Body of pancreas (tissue), 4 donors: ENCODE measurements at regions not wholly inside any gene's neighbourhood (a gene's known extent, or its start where the extent isn't known, plus 50 kb on each side); places are given as distances from the start of the nearest gene placed in this dataset.

Experiments
- ATAC-seq: fragments of 150-250 bp; one replicate; pipeline ENCODE4 v1.9.1; 2016
- DNase-seq, 4 donors: peaks; one replicate each; pipeline ENCODE4 v3.0.0-alpha.2; 2019
- H3K27ac ChIP-seq, 4 donors: fragments of 200-600 bp; sonication (generic); 1 replicate in 3 of 4; 2 replicates in 1 of 4; pipeline versions ENCODE4 v1.5.1 to v1.6.1; 2016 to 2019; ENCODE audit warnings: mild to moderate bottlenecking in 1 of 4, mixed read lengths in 1 of 4, moderate library complexity in 1 of 4
- H3K27me3 ChIP-seq, 2 donors: fragments of 200-600 bp; sonication (generic); one replicate each; pipeline ENCODE4 v1.6.0; 2016; ENCODE audit warnings: mild to moderate bottlenecking in 1 of 2
- H3K36me3 ChIP-seq, 2 donors: fragments of 200-600 bp; sonication (generic); replicated peaks in 1 of 2; 2 replicates each; pipeline ENCODE4 v1.5.1; 2016; ENCODE audit warnings: low read depth in 2 of 2; ENCODE audit not compliant: insufficient read depth in 1 of 2
- H3K4me1 ChIP-seq: fragments of 200-600 bp; sonication (generic); one replicate; pipeline ENCODE4 v1.6.0; 2016
- H3K4me3 ChIP-seq, 2 donors: fragments of 200-600 bp; sonication (generic); 1 replicate in 1 of 2; 2 replicates in 1 of 2; pipeline ENCODE4 v1.5.1; 2016 to 2019
- H3K9me3 ChIP-seq, 3 donors: fragments of 200-600 bp; sonication (generic); 1 replicate in 2 of 3; 2 replicates in 1 of 3; pipeline ENCODE4 v1.5.1; 2016
- CTCF ChIP-seq, 7 experiments: fragments of 450-650 bp in 4 of 7; fragments of 200-600 bp in 3 of 7; sonication (generic) in 3 of 7; IDR thresholded peaks; one replicate each; pipeline ENCODE4 v1.5.1; 2016 to 2019; ENCODE audit warnings: antibody characterized with exemption in 7 of 7
- POLR2A ChIP-seq, 3 donors: fragments of 450-650 bp; IDR thresholded peaks; one replicate each; pipeline ENCODE4 v1.6.1; 2016; ENCODE audit warnings: antibody characterized with exemption in 3 of 3, mild to moderate bottlenecking in 2 of 3
- WGBS, 2 donors: methylation state at CpG; one replicate each; pipeline ENCODE4 v1.1.5; 2017; 5-methylcytosine and 5-hydroxymethylcytosine counted together
- intact Hi-C: fragments of 100-400 bp; cut with DNase I; formaldehyde crosslinking; loops from one replicate; pipeline ENCODE4 v1.15.1; 2023

GRCh38 chr17:77490361-77491183, 349.8 kb downstream of the SEC14L1 start:
- ATAC-seq (no peak), DNase-seq (no peak)
- intact Hi-C loops, result loop anchor here (5.0 kb wide), 1 partner anchor 158 kb away; no protein-coding TSS in a partner anchor
- Histone ChIP-seq H3K36me3 (peaks cover 0 to 9% of the 10 kb centered on the region in 2 donors), H3K4me1 (no peaks in the 10 kb centered on the region), H3K9me3 (no peaks in the 10 kb centered on the region), H3K4me3 (no peak overlapping the region), H3K27me3 (no peaks in the 10 kb centered on the region), H3K27ac (no peak overlapping the region)
- WGBS, 2 donors, result 89 to 91% methylated on average over 8 to 24 of the region's 27 CpGs
- TF ChIP-seq POLR2A (IDR thresholded peaks at IDR 0.05) (no peak), CTCF (IDR thresholded peaks at IDR 0.05) (peak in 1 of 7 experiments; percentile 40)

- peak in 1 of 7 experiments; percentile 51 for TF ChIP-seq CTCF (IDR thresholded peaks at IDR 0.05)
- TF ChIP-seq POLR2A (IDR thresholded peaks at IDR 0.05), result no peak
- no peak for ATAC-seq
Measured at GRCh38 chr17:77491921-77492445, 351.2 kb downstream of the SEC14L1 start.

GRCh38 chr17:77492446-77493237, 351.9 kb downstream of the SEC14L1 start:
- no peaks in the 10 kb centered on the region for H3K9me3 ChIP-seq
- ATAC-seq, result no peak
- no peak overlapping the region for H3K4me3 ChIP-seq
- TF ChIP-seq CTCF (IDR thresholded peaks at IDR 0.05) (peak in 1 of 7 experiments; percentile 50), POLR2A (IDR thresholded peaks at IDR 0.05) (no peak)
- peak in 2 of 4 donors; percentile 8 to 11 for DNase-seq
- H3K27ac ChIP-seq, result no peak overlapping the region
- H3K4me1 ChIP-seq, result no peaks in the 10 kb centered on the region
- no peaks in the 10 kb centered on the region for H3K27me3 ChIP-seq
- intact Hi-C loops, result loop anchor here (5.0 kb wide), 1 partner anchor 160 kb away; no protein-coding TSS in a partner anchor
- WGBS, 2 donors, result 91% methylated on average over 18 to 23 of the region's 23 CpGs
- peaks cover 0 to 9% of the 10 kb centered on the region in 2 donors for H3K36me3 ChIP-seq

More at GRCh38 chr17:77491921-77492445, 351.2 kb downstream of the SEC14L1 start:
- Histone ChIP-seq H3K4me1 (no peaks in the 10 kb centered on the region), H3K9me3 (no peaks in the 10 kb centered on the region), H3K36me3 (peaks cover 0 to 9% of the 10 kb centered on the region in 2 donors), H3K4me3 (no peak overlapping the region), H3K27me3 (no peaks in the 10 kb centered on the region), H3K27ac (no peak overlapping the region)
- 91 to 94% methylated on average over 15 to 16 of the region's 16 CpGs for WGBS, 2 donors
- peak in 2 of 4 donors; percentile 10 for DNase-seq
- intact Hi-C loops, result loop anchor here (5.0 kb wide), 1 partner anchor 160 kb away; no protein-coding TSS in a partner anchor

- no peaks in the 10 kb centered on the region for H3K4me1 ChIP-seq
- TF ChIP-seq CTCF (IDR thresholded peaks at IDR 0.05) (no peak), POLR2A (IDR thresholded peaks at IDR 0.05) (no peak)
- no peaks in the 10 kb centered on the region for H3K9me3 ChIP-seq
- no peak overlapping the region for H3K4me3 ChIP-seq
- WGBS, 2 donors, result 75 to 87% methylated on average over 9 to 11 of the region's 11 CpGs
- intact Hi-C loops, result loop anchor here (5.0 kb wide), 1 partner anchor 161 kb away; no protein-coding TSS in a partner anchor
- no peaks in the 10 kb centered on the region for H3K27me3 ChIP-seq
- no peak overlapping the region for H3K27ac ChIP-seq
- H3K36me3 ChIP-seq, result peaks cover 0 to 9% of the 10 kb centered on the region in 2 donors
- DNase-seq (peak; percentile 3 to 25 (median 6)), ATAC-seq (no peak)
Measured at GRCh38 chr17:77493238-77493820, 352.6 kb downstream of the SEC14L1 start.
